ENCODE measurements at regions not wholly inside any gene's neighbourhood (a gene's known extent, or its start where the extent isn't known, plus 50 kb on each side); places are given as distances from the start of the nearest gene placed in this dataset.
A peak's percentile ranks its signal among the peaks of the same experiment; 100 is the strongest.
"Not testable (repeated sequence)": the region's sequence is repeated elsewhere in the genome, so short reads cannot be mapped to it uniquely, and the experiment has no call there.

DNA sequence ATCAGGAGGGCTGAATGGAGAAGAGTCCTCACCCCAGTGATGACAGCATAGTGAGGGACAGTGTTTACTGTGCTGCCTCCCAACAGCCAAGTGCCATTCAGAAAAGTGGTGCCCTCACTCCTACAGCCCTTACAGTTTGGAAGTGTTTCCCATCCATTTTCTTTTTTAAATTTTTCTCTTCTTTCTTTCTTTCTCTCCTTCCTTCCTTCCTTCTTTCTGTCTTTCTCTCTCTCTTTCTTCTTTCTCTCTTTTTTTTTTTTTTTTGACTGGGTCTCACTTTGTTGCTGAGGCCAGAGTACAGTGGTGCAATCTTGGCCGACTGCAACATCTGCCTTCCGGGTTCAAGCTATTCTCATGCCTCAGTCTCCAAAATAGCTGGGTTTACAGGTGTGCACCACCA, 755.3 kb downstream of the UQCRFS1 start:
- no peak for DNase-seq (ENCODE audit: low read depth in 2 of 3, low spot score in 1 of 3)

DNA sequence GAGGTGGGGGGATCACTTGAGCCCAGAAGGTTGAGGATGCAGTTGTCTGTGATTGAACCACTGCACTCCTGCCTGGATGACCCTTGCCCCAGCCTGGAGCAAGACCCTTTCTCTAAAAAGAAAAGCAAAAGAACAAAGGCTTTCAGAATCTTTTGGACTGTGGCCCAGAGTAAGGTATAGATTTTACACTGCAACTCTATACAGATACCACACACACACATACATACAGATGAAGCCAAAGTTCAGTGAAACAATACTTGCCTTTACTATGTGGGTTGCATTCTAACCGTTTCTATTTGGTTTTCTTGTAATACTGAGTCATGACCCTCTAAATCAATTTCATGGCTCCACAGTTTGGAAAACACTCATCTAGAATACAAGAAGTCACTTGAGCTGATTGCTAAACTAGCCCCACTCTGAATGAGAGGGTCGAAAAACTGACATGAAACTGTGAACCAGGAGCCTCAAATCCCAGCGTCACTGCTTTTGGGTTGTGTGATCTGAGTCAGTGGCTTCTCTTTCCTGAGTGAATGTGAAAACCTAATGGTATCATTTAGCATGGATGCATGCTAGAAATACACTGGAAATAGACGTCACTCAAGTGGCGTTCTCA, 756.1 kb downstream of the UQCRFS1 start:
- DNase-seq (ENCODE audit: low read depth in 2 of 3, low spot score in 1 of 3), result no peak

DNA sequence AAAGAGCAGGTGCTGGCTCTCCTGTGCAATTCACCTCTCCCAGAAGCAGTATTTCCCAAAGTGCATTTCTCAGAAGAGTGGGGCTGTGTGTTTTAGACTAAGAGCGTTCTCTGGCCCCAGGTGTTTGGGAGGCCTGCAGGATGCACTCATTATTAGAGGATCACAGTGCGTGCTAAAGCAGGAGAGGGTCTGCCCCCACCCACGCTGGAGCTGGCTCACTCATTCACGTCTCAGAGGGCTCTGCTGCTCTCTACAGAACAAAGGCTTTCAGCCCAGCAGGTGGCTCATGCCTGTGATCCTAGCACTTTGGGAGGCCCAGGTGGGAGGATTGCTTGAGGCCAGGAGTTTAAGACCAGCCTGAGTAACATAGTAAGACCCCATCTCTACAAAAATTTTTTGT, 756.7 kb downstream of the UQCRFS1 start:
- DNase-seq (ENCODE audit: low read depth in 2 of 3, low spot score in 1 of 3), result peak in 1 of 3 donors; percentile 13

DNA sequence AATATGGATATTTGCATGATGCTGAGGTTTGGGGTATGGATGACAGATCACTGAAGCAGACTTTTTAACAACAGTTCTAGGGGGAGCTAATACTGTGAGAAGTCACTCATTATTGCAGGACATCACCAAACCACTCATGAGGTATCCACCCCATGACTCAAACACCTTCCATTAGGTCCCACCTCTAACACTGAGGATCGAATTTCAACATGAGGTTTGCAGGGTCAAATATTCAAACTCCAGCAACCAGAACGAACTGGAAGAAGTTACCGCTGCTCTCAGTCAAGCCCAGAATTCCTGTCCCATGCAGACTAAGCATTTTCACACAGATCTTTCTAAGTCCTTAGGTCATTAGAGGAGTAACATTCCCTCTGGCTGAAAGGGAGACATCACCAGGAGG, 758.9 kb downstream of the UQCRFS1 start:
- no peak for DNase-seq (ENCODE audit: low read depth in 2 of 3, low spot score in 1 of 3)

DNA sequence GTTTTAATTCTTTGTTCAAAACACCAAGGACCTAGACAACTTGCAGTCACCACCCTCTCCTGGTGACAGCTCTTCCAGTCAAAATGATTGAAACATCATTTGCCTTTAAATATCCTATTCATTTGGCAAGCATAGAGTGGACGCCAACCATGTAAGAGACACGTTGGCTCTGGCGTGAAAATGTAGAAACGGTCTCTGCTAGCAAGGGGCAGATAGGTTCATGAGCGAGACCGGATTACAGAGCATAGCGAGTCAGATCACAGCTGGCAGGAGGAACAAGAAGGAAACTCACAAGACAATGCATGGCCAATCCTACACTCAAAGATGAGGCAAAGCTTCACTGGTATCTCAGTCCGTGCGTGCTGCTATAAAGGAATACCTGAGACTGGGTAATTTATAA, 759.5 kb downstream of the UQCRFS1 start:
- no peak for DNase-seq (ENCODE audit: low read depth in 2 of 3, low spot score in 1 of 3)

DNA sequence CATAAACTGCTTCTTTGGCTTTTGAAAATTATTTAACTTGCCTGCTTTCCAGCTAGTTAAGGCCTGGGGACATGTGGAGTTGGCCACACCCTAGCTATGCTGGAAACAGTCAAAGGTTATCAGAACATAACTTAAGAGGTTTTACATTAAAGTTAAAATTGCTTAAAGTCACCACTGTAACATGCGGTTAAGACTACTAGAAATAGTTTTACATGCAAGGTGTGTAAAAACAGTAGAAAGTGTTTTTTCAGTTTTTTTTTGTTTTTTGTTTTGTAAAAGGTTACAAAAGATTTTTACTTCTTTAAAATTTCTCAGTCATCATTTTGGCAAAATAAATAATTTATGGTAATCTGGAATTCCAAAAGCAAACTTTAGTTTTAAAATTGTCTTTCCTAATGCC, 763.1 kb downstream of the UQCRFS1 start:
- no peak for DNase-seq (ENCODE audit: low read depth in 2 of 3, low spot score in 1 of 3)

DNA sequence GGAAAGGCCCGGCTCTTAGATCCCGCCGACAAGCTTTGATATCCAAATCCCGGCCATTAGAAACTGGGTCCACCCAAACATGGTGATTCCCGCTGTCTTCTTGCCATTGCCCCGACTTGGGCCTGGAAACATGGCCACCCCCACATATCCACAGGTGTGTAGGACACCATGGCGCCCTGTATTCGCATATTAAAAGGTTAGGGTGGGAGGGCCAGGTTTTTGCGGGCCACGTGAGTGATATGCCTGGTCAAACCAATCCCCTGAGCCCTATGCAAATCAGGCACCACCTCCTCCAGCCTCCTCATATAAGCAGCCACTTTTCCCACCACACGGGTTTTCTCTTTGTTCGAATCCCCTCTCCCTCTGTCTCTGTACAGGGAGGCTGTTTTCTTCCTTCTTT, 766.4 kb downstream of the UQCRFS1 start:
- DNase-seq (ENCODE audit: low read depth in 2 of 3, low spot score in 1 of 3), result no peak

DNA sequence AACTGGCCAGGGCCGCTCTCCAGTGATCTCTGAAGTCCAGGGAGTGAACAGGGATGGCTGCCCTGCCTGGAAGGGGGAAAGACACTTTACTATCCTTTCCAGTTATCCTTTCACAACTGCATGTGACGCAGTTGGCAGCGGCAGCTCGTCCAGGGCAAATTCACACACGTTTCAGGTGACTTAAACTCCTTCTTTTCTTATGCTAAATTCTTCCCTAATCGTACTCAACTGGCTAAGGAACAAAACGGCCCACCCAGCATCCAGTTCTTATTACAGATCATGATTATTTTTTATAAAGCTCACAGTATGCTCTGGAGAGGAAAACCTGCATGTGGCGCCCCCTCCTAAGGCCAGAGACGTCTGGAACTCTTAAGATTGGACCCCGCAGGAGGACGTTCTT, 767.1 kb downstream of the UQCRFS1 start:
- DNase-seq (ENCODE audit: low read depth in 2 of 3, low spot score in 1 of 3), result no peak

DNA sequence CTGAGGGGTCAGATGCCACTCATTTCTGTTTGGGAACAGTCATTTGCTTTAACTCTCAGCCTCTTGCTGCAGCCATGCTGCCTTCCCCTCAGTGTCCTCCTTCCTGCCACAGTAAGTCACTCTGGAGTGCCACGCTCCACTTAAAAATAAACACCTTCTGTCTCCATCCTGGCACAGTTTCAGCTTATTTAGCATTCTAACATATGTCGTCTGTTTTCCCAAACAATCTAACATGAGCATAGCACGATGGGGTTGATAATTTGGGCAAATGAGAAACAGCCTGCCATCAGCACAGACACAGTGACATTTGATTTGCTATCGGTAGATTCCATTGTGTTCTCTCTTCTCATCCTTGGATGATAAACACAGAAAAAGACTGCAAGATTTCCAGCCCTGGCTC, 768.6 kb downstream of the UQCRFS1 start:
- no peak for DNase-seq (ENCODE audit: low read depth in 2 of 3, low spot score in 1 of 3)

DNA sequence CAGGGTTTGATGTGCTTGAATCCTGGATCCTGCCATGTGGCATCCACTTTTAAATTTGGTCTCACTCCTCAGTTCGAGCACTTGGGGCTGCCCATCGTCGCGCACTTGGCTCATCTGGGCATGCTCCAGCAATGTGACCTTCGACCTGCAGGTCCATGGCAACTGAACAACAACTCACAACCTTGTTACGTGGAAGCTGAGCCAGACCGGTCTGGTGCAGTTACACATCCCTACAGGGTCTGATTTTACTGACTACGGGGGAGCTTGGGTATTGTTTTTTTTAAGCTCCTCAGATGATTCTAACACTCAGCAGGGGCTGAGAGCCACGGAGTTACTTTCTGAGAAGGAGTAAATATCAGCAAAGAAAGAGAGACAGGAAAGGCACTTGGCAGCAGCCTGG, 769.6 kb downstream of the UQCRFS1 start:
- DNase-seq (ENCODE audit: low read depth in 2 of 3, low spot score in 1 of 3), result no peak

DNA sequence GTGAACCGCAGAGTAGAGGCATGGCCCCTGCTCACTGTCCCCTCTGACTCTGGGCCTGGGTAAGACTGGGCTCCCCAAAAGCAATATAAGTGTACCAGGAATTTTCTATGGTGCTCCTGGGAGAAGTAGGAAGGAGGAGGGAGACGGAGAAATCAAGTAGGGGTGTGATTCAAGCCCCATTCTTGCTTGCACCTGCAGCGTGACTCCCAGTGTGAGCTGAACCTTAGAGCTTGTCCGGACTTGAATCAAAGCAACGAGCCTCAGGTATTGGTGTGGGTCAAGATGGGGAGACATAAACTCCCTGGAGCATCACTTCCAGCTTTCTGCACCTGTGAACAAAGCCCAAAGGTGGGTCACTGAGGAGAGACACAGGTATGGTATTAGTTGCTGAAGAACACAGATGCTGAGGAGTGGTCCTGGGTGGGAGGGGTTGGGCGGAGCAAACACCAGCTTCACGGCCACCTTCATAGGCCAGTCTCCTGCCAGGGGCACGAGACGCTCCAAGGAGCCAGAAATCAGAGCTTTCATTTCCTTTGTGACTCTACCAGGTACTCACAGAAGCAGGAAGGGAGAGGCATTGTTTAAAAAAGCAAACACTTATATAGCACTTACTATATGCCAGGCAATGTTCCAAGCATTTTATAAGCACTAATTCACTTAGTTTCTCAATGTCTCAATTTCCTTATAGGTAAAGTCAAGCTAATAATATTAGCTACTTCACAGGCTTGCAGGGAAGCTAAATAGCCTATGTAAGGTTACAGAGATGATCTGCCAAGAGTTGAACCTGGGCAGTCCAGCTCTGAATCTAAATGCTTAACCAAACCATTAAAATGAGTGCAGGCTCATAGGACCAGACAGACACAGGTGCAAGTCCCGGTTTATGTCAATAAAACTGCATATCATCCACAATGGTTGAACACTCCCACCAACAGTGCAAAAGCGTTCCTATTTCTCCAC, 775.3 kb downstream of the UQCRFS1 start:
- no peak for DNase-seq (ENCODE audit: low read depth in 2 of 3, low spot score in 1 of 3)

DNA sequence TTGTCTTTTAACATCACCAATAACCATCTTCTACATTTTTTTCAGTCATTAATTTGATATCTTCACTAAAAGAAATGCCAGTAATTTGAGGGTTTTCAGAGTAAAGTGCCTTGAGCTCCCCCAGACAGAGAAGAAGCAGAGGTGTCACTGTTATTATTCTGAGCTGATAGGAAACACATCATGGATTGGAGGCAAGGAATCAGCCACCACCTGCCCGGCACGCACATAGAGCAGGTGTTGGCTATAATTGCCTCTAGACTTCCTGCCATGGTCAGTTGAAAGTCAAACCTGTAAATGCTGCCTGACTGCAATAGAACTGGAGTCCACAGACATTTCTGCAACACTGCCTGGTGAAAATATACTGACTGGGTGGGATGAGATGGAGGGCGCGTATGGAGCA, 776.6 kb downstream of the UQCRFS1 start:
- no peak for DNase-seq (ENCODE audit: low read depth in 2 of 3, low spot score in 1 of 3)

DNA sequence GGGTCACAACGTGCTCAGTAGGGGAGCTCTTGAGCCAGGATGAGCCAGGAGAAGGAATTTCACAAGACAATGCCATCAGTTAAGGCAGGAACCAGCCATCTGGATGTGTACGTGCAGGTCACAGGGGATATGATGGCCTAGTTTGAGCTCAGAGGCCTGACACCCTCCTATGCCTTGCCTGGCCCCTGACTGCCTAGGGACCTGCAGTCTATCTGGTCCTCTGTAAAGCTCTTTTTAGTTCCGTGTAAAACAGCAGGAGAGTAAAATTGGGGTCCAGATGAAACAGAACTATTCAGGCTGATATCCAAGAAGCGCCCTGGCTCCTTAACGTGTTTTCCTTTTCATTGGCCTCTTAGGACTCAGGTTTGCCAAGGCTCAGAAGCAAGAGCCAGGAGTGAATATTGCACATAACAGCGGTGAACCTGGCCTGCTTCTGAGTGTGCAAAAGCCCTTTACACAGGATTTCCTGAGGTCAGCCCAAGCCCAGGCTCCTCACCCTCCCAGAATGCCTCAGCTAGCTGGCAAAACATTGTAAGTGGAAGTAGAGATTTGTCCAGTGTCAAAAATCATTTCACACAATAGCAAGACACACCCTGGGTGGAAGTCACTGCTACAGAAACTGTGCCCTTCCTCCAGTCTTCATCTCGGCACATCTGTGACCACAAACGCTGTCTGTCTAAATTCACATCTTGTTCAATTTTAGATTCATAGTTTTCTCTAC, 777.2 kb downstream of the UQCRFS1 start:
- DNase-seq (ENCODE audit: low read depth in 2 of 3, low spot score in 1 of 3), result no peak

DNA sequence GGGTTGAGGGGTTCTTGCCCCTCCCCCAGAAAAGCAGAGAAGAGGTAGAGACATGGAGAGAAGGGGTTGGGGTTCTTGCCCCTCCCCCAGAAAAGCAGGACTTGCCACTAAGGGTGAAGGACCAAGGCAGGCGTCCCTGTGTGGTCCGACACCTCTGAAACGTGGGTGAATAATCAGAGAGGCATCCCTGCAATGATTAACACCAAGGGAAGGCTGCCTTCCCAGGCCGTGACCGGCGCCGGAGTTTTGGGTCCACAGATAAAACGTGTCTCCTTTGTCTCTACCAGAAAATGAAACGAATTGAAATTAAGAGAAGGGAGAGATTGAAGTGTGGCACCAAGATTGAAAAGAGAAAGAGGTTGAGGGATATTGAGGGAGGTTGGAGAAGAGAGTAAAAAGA, 778.2 kb downstream of the UQCRFS1 start:
- not testable (repeated sequence) for DNase-seq (ENCODE audit: low read depth in 2 of 3, low spot score in 1 of 3)

DNA sequence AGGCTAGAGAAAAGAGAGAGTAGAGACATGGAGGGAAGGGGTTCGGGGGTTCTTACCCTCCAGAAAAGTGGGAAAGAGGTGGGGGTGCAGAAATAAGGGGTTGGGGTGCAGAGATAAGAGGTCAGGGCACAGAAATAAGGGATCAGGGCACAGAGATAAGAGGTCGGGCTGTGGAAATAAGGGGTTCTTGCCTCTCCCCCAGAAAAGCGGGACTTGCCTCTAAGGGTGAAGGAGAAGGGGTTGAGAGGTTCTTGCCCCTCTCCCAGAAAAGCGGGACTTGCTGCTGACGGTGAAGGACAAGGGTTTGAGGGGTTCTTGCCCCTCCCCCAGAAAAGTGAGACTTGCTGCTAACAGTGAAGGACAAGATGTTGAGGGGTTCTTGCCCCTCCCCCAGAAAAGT, 778.6 kb downstream of the UQCRFS1 start:
- not testable (repeated sequence) for DNase-seq (ENCODE audit: low read depth in 2 of 3, low spot score in 1 of 3)

DNA sequence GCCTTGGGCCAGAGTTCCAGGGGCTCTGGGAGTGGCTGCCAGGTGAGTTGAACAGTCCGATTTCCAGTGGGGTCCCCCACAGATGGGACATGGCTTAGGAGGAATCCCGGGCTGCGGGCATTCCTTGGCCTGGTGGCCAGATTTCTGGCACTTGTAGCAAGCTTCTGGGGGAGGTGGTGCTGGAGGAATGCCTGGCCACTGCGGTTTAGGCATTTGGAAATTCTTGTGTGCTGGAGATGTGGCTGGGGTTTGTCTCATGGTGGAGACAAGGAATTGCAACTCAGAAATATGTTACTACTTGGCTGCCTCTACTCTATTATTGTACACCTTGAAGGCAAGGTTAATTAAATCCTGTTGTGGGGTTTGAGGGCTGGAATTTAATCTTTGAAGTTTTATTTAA, 779.8 kb downstream of the UQCRFS1 start:
- DNase-seq (ENCODE audit: low read depth in 2 of 3, low spot score in 1 of 3), result not testable (repeated sequence)

DNA sequence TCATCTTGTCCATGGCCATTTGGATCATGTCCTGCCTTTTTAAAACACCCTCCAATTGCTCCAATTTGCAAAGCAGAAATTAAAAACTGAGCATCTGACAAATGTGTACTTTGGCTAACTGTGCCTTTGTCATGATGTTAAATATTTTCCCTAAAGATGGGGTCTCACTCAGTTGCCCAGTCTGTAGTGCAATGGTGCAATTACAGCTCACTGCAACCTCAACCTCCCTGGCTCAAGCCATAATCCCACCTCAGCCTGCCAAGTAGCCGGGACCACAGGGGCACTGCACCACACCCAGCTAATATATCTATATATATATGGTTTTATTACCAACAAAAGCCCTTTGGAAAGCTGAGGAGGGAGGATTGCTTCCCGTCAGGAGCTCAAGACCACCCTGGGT, 782.7 kb downstream of the UQCRFS1 start:
- no peak for DNase-seq (ENCODE audit: low read depth in 2 of 3, low spot score in 1 of 3)

DNA sequence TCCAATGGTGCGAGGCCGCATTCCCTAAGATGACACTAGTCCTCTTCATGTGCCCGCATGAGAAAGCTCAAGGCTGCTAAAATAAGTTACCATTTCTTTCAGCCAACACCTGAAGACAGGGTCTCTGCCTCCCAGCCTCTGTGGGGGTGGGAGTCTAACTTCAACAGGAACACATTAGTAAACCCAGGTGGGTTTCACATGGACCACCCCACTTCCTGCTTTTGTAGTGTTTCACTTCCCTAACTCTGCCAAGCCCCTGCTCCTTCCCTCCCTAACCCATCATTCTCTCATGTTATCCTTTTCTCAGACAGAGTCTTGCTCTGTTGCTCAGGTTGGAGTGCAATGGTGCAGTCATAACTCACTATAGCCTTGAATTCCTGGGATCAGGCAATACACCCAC, 783.6 kb downstream of the UQCRFS1 start:
- DNase-seq (ENCODE audit: low read depth in 2 of 3, low spot score in 1 of 3), result no peak

DNA sequence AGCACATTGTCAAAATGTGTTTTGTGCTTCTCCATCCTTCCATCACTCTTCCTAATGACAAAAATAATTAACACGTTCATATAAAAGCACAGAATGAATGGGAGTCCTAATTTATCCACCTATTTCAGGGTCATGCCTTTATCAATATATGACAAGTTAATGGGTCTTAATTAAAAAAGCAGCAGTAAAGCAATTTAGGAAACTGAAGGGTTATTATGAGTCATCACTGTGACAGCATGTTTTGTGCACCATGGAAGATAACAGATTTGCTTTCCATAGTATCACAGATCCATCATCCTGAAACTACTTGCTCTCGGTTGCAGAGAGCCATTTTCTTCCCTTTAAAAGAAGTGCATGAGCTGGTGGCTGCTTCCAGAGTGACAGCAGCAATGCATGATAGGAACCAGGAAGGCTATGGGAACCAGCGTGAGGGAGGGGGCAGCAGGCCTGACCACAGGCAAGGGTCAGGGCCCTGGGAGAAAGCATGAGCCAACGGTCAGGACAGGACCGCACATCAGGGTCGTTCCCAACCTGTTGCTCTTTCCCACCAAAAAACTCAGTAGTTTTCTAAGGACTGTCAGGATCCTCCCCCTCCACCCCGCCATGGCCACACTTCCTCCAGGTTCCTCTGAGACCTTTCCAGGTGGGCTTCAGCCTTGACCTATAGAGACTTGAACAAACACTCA, 784.1 kb downstream of the UQCRFS1 start:
- no peak for DNase-seq (ENCODE audit: low read depth in 2 of 3, low spot score in 1 of 3)

DNA sequence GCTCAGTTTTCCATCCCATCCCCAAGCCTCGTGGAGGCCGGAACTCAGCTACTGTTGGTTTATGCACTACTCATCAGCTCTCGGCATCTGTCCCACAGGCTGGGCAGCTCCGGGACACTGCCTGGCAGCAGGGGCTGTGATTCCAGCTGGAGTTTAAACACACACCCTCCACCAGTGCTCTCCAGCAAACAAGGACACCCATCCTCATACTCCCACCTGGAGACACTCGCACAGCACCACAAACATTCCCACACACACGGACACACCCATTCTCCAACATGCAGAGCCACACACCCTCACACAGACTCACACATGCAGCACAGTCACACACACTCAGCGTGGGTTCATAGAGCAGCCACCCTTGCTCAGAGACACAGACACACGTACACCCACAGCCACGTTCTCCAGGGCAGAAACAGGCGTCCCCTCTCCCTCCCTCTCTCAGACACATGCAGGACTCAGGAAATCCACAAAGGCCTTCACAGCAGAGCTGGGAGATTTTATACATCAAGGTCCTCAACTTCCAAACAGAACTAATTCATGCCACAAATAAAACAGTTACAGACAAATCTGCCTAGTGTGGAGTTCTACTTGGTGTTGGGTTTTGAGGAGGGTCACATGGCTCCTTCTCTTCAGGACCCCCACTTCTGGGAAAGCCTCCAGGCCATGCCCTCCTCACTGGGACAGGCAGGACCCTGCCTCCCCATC, 785.4 kb downstream of the UQCRFS1 start:
- no peak for DNase-seq (ENCODE audit: low read depth in 2 of 3, low spot score in 1 of 3)

DNA sequence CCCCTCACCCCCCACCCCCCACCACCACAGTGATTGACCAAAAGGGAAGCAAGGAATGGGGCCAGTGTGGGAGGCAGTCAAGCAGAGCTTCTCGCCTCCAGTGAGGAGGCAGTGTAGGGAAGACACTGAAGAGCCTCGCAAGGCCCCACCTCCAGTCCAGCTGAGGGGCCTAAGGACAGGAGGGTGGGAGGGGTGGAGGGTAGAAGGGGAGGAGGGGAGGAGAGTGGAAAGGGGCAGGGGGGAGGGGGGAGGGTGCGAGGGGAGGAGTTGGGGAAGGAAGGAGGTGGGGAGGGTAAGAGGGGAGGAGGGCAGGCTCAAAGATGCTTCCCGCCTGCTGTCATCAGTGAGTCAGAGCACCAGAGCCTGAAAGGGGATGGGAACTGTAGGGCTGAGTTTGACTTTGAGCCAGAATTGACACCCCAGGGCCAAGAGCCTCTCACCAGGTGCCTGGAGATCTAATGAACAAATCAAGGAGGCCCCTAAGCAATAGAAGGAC, 786.2 kb downstream of the UQCRFS1 start:
- DNase-seq (ENCODE audit: low read depth in 2 of 3, low spot score in 1 of 3), result no peak

All from stimulated activated CD4-positive, alpha-beta T cell treated with anti-CD3 and anti-CD28 coated beads, Interleukin-12 subunit alpha, Interleukin-12 subunit beta, amount 100 ng/mL, for 48 hours (primary cell).